HCT116 (cell line): ENCODE measurements at regions not wholly inside any gene's neighbourhood (a gene's known extent, or its start where the extent isn't known, plus 50 kb on each side); places are given as distances from the start of the nearest gene placed in this dataset.

Experiments used
- ATAC-seq: fragments of 200-7000 bp; cut with Tn5 transposase; 2 replicates; pipeline ENCODE4 v1.9.1; 2020; ENCODE audit warnings: mild to moderate bottlenecking, moderate library complexity
- BruUV-seq: library from RNA; stranded (reverse); fragments of 400-500 nt; replicated peaks from 2 replicates; lab custom pipeline; 2021; lab: Mats Ljungman, UMichigan
- CTCF ChIA-PET: fragments of 300-600 bp; sonication (Branson Sonifier 250); formaldehyde crosslinking; loops from one replicate; lab custom pipeline; 2021; ENCODE audit warnings: antibody characterized with exemption; lab: Charles Lee
- POLR2A ChIA-PET: fragments of 300-600, 350-600 bp; sonication (Branson Sonifier 250); formaldehyde crosslinking; loops from one replicate; lab custom pipeline; 2021; ENCODE audit warnings: antibody characterized with exemption; lab: Charles Lee
- RAD21 ChIA-PET, 2 experiments: fragments of 300-600 bp; sonication (Branson Sonifier 250); formaldehyde crosslinking; loops; one replicate each; lab custom pipeline; 2023; ENCODE audit warnings: low total read pairs in 2 of 2; ENCODE audit not compliant: uncharacterized antibody in 2 of 2, unreplicated experiment in 2 of 2, low non-redundant PET in 1 of 2; lab: Charles Lee
- DNase-seq: peaks from one replicate; pipeline ENCODE4 v3.0.0-alpha.2; 2010; ENCODE audit warnings: low read depth, low spot score
- H2AFZ ChIP-seq: fragments of 200-600 bp; shearing (Covaris generic), sonication (generic); 2 replicates; pipeline ENCODE4 v1.6.1; 2017; ENCODE audit warnings: low read depth, mixed run types, mixed read lengths, antibody characterized with exemption, low read length; ENCODE audit not compliant: poor library complexity, severe bottlenecking
- H3K27ac ChIP-seq: 2 replicates; pipeline ENCODE4 v1.5.1; 2012; ENCODE audit warnings: low read depth, low read length
- H3K27me3 ChIP-seq: fragments of 200-600 bp; sonication (generic); 2 replicates; pipeline ENCODE4 v1.6.1; 2016; ENCODE audit warnings: mixed run types, low read length, mixed read lengths; ENCODE audit not compliant: insufficient read depth
- H3K36me3 ChIP-seq, 2 experiments: fragments of 200-500 bp in 1 of 2; fragments of 200-600 bp in 1 of 2; sonication (Bioruptor generic) in 1 of 2; sonication (generic) in 1 of 2; 2 replicates each; pipeline versions ENCODE4 v1.5.1 to v1.6.1; 2014 to 2016; ENCODE audit warnings: low read length in 2 of 2, inconsistent platforms in 1 of 2, mixed read lengths in 1 of 2, mixed run types in 1 of 2; ENCODE audit not compliant: insufficient read depth in 2 of 2, control insufficient read depth in 1 of 2
- H3K4me1 ChIP-seq, 2 experiments: fragments of 200-600 bp in 1 of 2; sonication (generic) in 1 of 2; 2 replicates each; pipeline versions ENCODE4 v1.5.1 to v1.6.1; 2012 to 2017; ENCODE audit warnings: low read length in 2 of 2, inconsistent platforms in 1 of 2, mild to moderate bottlenecking in 1 of 2, mixed read lengths in 1 of 2, mixed run types in 1 of 2, moderate library complexity in 1 of 2; ENCODE audit not compliant: insufficient read depth in 2 of 2, control insufficient read depth in 1 of 2
- H3K4me2 ChIP-seq: fragments of 200-600 bp; sonication (generic); 2 replicates; pipeline ENCODE4 v1.6.1; 2017; ENCODE audit warnings: mixed run types, low read length, mixed read lengths
- H3K4me3 ChIP-seq, 2 experiments: fragments of 200-600 bp in 1 of 2; sonication (generic) in 1 of 2; replicated peaks in 1 of 2; 2 replicates each; pipeline ENCODE4 v1.5.1; 2011 to 2016; ENCODE audit warnings: low read length in 2 of 2, control low read depth in 1 of 2, low read depth in 1 of 2, mild to moderate bottlenecking in 1 of 2, mixed read lengths in 1 of 2, mixed run types in 1 of 2
- H3K79me2 ChIP-seq: fragments of 200-600 bp; sonication (generic); 2 replicates; pipeline ENCODE4 v1.6.1; 2017; ENCODE audit warnings: mild to moderate bottlenecking, mixed run types, low read length, moderate library complexity, mixed read lengths; ENCODE audit not compliant: insufficient read depth
- H3K9ac ChIP-seq: fragments of 200-600 bp; sonication (generic); 2 replicates; pipeline ENCODE4 v1.6.1; 2016; ENCODE audit warnings: low read length, mixed read lengths
- H3K9me2 ChIP-seq: fragments of 200-600 bp; sonication (generic), shearing (Covaris generic); 2 replicates; pipeline ENCODE4 v1.6.1; 2017; ENCODE audit warnings: mixed run types, mild to moderate bottlenecking, moderate library complexity; ENCODE audit not compliant: insufficient read depth
- H3K9me3 ChIP-seq, 2 experiments: fragments of 200-500 bp in 1 of 2; fragments of 200-600 bp in 1 of 2; sonication (Bioruptor generic) in 1 of 2; sonication (generic) in 1 of 2; 2 replicates each; pipeline ENCODE4 v1.6.1; 2014 to 2017; ENCODE audit warnings: low read length in 2 of 2, mixed read lengths in 2 of 2, inconsistent platforms in 1 of 2, low read depth in 1 of 2, mild to moderate bottlenecking in 1 of 2, mixed run types in 1 of 2, moderate library complexity in 1 of 2; ENCODE audit not compliant: control insufficient read depth in 1 of 2, insufficient read depth in 1 of 2
- H4K20me1 ChIP-seq: fragments of 200-600 bp; sonication (generic), shearing (Covaris generic); 2 replicates; pipeline ENCODE4 v1.6.1; 2017; ENCODE audit warnings: mixed run types, mild to moderate bottlenecking, moderate library complexity; ENCODE audit not compliant: insufficient read depth
- EGR1 ChIP-seq: IDR thresholded peaks from 2 replicates; pipeline ENCODE4 v1.6.1; 2012; ENCODE audit warnings: low read depth
- EZH2phosphoT487 ChIP-seq: fragments of 200-600 bp; IDR thresholded peaks from 2 replicates; pipeline ENCODE4 v1.6.1; 2018; ENCODE audit warnings: antibody characterized with exemption, borderline replicate concordance
- FOSL1 ChIP-seq: IDR thresholded peaks from 2 replicates; pipeline ENCODE4 v1.6.1; 2012; ENCODE audit warnings: low read depth
- POLR2A ChIP-seq: IDR thresholded peaks from 2 replicates; pipeline ENCODE4 v1.7.0; 2011; ENCODE audit warnings: borderline replicate concordance; ENCODE audit not compliant: insufficient read depth, insufficient read length; ENCODE audit errors: extremely low read depth
- YY1 ChIP-seq: IDR thresholded peaks from 2 replicates; pipeline ENCODE4 v1.6.1; 2011; ENCODE audit warnings: low read length, low read depth, moderate library complexity, mild to moderate bottlenecking; ENCODE audit not compliant: insufficient replicate concordance; ENCODE audit errors: extremely low read depth
- ZBTB33 ChIP-seq: IDR thresholded peaks from 2 replicates; pipeline ENCODE4 v1.6.1; 2011; ENCODE audit warnings: mild to moderate bottlenecking, low read length, moderate library complexity; ENCODE audit not compliant: insufficient replicate concordance; ENCODE audit errors: extremely low read depth
- intact Hi-C: fragments of 100-400 bp; cut with micrococcal nuclease; formaldehyde crosslinking; loops from 2 replicates; pipeline ENCODE4 v1.10.0; 2022

DNA sequence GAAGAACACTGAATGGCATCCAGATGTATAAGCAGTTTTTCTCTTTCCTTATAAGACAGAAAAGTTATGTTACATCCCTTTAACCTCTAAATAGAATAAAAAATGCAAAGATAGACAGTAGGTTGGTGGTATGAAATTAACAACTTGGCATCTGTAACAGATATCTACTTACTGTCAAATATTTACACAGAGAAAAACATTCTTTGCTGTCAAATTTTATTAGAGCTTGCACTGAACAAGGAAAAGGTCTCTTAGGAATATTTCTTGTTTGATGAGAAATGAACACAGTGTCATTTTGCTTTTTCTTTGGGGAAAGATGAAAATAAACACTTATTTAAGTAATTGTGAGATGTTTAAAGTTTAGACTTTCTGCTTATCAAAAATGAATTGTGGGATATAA is 65.6 kb upstream of the PCDH15 start (continued):
- TF ChIP-seq POLR2A (no peak), ZBTB33 (no peak), YY1 (no peak), EGR1 (no peak), EZH2phosphoT487 (no peak)

- POLR2A ChIA-PET = no interaction called here
- RAD21 ChIA-PET = no interaction called here
- Histone ChIP-seq H4K20me1 (no peaks in the 10 kb centered on the region), H3K4me1 (no peaks in the 10 kb centered on the region), H2AFZ (no peak overlapping the region), H3K27me3 (no peaks in the 10 kb centered on the region), H3K27ac (no peak overlapping the region), H3K9me2 (no peaks in the 10 kb centered on the region), H3K4me3 (no peak overlapping the region), H3K9ac (no peak overlapping the region), H3K9me3 (peaks cover 8 to 32% of the 10 kb centered on the region in 2 experiments; a peak in 2 of 4 replicates), H3K4me2 (no peak overlapping the region), H3K79me2 (no peaks in the 10 kb centered on the region), H3K36me3 (no peaks in the 10 kb centered on the region)
- no peak for DNase-seq
- CTCF ChIA-PET = no interaction called here
- no TSS peak for BruUV-seq
- intact Hi-C loops = no loop called here
- TF ChIP-seq FOSL1 (no peak), YY1 (no peak), ZBTB33 (no peak)
- no peak for ATAC-seq
Measured at GRCh38 chr10:54854843-54855242, 53.8 kb upstream of the PCDH15 start.
